HG02763 (cell line): ENCODE measurements at regions not wholly inside any gene's neighbourhood (a gene's known extent, or its start where the extent isn't known, plus 50 kb on each side); places are given as distances from the start of the nearest gene placed in this dataset.

Experiments used
- ATAC-seq: cut with Tn5 transposase; IDR thresholded peaks from one replicate; pipeline ENCODE4 v1.9.1; 2021; ENCODE audit warnings: mild to moderate bottlenecking, moderate library complexity; ENCODE audit not compliant: unreplicated experiment

- no peak for ATAC-seq
These were observed 1019.4 kb downstream of the BRD1 start for GRCh38 chr22:48808038-48808960.

- ATAC-seq: no peak
These were observed 1020.5 kb downstream of the BRD1 start for GRCh38 chr22:48807155-48807554.

DNA sequence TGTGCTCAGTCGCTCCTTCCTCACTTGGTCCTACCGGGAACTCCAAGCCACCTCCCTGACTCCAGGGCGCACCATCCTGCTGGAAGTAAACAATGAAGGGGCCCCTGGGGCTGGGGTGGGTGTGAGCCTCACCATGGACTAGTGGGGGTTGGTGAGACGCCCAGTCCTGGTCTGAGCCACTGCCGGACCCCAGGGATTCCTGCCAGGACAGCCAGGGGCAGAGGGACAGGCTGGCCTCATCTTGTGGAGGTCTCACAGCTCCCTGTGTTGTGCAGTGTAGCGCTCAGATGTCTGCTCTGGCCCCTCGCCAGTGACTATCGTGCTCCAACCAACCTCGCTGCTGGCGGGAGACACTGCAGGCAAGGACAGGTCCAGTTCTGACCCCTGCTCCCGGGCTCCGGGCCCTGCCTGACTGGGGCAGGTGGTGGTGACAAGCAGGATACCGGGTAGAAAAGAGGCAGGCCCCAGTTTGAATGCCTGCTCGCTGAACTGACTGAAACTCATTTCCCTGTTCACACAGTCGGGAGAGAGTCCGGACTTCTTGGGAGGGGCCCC is 1021.4 kb downstream of the BRD1 start:
- ATAC-seq: no peak

GRCh38 chr22:48805516-48805915 is 1022.2 kb downstream of the BRD1 start:
- no peak for ATAC-seq

DNA sequence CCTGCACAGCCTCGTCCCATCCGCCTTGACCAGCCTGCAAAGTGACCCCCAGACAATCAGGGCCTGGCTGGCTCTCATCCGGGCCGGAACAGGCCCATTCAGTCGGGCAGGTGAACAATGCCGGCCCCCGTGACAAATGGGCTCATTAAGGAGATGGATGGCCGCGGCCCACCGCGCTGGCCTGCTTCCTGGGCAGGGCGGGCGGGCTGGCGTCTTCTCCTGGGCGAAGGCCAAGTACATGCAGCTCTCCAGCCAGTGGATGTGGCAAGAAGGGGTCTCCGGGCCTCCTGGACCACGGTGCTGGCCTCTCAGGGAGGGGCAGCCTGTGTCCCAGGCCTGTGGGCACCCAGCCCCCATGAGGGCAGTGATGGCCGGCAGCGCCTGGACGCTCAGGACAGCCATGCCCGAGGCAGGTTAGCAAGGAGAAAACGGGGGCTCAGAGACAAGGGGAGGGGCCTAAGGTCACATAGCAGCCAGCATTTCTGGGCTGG is 1022.8 kb downstream of the BRD1 start:
- no peak for ATAC-seq

- ATAC-seq: no peak
These were observed 1023.5 kb downstream of the BRD1 start for GRCh38 chr22:48803948-48804810.

GRCh38 chr22:48803171-48803947 is 1024.3 kb downstream of the BRD1 start:
- no peak for ATAC-seq

GRCh38 chr22:48802576-48802975 is 1025.1 kb downstream of the BRD1 start:
- no peak for ATAC-seq

DNA sequence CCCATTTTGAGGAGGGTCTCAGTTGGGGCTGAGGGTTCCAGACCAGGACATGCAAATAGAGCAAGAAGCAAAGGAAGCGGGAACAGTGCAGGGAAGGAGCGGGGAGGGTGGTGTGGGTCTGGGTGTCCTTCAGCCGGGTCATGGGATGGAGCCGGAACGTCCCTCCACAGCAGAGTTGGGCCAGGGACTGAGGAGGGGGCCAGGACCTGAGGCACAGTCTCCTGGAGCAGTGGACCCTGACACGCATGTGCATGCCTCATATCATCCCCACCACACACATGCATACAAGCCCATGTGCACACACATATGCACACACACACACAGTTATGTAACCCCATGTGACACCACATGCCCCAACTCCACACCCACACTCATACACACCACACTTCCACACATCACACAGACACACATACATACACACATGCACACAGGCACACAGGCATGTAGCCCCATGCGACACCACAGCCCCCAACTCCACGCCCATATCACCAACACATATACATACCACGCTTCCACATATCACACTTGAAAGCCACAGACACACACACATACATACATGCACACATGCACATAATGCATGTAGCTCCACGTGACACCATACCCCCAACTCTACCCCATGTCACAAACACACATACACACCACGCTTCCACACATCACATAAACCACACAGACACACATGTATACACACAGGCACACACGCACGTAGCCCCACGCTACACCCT is 1026.6 kb downstream of the BRD1 start:
- ATAC-seq: no peak

DNA sequence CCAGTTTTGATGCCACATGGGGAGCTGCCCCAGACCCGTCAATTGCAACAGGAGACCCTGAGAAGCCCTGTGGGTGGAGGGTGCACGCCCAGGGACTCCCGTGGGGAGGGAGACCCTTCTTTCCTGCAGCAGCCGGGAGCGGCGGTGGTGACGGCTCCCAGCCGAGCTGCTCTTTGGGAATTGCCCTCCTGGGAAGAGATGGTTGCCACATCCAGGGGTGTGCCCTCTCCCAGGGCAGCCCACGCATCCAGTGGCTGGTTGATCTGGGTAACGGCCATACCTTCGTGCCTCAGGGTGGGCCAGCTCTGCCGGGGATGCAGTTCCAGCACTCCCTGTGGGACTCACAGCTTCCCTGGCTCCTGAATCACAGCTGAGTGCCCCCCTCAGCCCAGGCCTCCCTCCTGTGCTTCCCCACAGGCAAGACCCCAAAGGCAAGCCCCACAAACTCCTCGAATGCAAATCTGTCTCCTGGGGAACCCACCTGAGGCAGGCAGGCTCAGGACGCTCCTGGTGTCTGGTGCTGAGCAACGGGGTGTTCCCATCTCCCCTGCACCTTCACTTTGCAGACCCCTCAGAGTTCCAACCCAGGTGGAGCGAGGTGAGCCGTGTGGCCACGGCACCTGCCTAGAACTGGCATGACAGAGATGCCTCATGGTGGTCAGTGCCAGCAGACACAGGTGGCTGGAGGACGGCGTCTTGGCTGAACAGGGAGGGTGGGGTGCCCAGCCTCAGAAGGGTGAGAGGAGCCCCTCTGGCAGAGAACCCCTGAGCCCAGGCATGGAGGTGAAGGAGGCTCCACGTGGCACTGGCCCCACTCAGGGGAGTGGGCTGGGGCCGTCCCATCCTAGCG is 1027.4 kb downstream of the BRD1 start:
- ATAC-seq: no peak

DNA sequence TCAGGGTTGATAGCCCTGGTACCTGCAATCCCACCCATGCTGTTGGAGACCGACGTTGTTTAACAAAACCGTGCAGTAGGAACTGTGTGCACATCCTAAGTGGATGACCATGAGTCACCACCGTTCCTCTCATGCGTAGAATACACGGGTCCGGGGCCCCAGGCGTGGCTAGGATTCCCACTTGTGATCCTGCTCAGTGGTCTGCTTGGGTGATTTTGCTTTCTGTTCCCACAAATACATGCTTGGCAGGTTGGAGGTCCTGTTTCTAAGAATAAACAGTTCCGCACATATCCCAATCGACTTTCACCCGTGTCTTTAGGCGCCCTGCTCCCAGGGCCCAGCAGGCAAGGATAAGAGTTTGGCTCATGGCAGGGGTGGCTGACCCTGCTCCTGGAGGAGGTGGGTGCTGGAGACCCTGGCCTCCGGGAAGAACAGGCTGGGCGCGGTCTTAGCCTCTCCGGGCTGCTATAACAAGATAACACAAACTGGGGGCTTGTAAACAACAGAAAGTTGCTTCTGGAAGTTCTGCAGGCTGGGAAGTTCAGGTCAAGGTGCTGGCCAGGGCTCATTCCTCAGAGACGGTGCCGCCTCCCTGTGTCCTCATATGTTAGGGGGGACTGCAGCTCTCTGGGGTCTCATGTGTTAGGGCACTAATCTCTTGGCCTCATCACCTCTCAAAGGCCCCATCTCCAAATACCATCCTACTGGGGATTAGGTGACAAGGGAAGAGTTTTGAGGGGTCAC is 1028.3 kb downstream of the BRD1 start:
- ATAC-seq: no peak

GRCh38 chr22:48798281-48799226 is 1029.1 kb downstream of the BRD1 start:
- no peak for ATAC-seq

DNA sequence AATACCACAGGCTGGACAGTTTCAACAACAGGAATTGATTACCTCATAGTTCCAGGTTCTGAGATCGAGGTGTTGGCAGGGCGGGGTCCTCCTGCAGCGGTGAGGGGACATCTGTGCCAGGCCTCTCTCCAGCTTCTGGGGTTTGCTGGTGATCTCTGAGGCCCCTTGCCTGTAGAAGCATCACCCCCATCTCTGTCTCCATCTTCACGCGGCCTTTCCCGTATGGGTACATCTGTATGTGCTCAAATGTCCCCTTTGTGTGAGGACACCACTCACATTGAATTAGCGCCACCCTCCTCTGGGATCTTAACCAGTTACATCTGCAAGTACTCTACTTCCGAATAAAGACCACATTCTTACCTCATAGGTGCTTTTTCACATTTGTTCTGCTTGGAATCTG is 1029.9 kb downstream of the BRD1 start:
- ATAC-seq: no peak

DNA sequence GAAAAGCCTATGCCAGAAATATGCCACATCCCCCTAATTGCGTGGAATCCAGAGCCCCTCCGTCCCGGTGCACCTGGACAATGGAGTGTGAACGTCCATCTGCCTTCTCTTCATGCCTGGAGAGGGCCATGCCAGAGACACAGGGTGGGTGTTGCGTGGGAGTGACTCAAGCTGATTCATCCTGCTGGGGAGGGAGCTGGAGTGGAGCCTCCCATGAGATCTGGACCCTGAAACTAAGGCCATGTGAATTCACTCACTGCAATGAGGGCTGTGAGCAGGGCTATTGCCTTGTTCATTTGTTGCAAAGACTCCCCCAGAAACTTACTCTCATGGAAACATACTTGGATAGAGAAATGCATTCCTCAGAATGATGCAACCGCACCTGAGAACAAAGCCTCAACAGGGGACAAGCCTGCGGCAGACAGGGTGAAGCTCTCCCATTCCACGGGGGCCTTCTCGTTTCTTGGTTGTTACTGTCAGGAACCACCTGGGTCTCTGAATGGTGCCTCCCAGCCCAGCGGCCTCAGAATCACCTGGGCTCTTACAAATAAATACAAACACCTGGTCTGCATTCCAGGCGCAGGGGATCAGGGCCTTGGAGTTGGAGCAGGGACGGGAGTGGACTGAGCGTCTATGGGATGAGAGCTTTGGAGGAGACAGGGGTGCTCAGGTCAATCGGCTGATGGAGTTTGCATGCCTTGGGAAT is 1031.2 kb downstream of the BRD1 start:
- ATAC-seq: no peak

DNA sequence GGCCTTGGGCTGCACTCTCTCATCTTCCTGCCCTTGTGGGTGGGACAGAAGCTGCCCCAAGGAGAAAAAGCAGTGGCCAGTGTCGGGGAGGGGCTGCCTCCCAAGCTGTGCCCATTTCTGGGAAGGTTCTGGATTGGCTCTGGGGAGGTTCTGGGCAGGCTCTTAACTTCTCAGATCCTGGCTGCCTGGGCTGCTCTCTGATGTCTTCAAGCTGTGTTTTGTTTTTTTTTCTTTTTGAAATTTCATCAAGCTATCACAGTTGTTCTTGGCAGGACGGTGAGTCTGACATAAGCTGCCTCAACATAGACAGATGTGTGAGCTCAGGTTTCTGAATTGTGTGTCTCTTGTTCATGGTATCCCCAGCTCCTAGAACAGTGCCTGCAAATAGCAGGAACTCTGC is 1032.0 kb downstream of the BRD1 start:
- no peak for ATAC-seq

DNA sequence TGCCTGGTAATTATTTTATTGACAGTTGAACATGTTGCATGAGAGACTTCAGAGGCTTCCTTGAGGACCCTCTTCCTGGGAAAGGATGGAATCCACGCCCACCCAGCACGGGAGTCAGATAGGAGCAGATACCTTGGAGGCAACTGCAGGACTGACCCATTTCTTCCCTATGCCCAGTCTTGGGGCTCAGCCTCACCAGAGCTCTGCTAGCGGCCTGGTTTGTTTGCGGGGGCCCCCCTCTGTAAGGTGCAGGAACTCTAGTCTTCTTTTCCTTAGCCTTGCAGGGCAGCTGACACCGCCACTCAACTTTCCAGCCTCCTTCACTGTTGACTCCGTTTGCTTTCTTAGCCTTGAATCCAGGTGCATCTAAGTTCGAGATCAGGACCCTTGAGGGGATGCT is 1032.8 kb downstream of the BRD1 start:
- ATAC-seq: no peak

- no peak for ATAC-seq
These were observed 1033.7 kb downstream of the BRD1 start for GRCh38 chr22:48793949-48794348.
